ENCODE measurements at regions not wholly inside any gene's neighbourhood (a gene's known extent, or its start where the extent isn't known, plus 50 kb on each side); places are given as distances from the start of the nearest gene placed in this dataset.

- DNase-seq (ENCODE audit: low read depth in 2 of 2): no peak
These were observed 274.7 kb downstream of the NEDD1 start for GRCh38 chr12:97181571-97182265.

DNA sequence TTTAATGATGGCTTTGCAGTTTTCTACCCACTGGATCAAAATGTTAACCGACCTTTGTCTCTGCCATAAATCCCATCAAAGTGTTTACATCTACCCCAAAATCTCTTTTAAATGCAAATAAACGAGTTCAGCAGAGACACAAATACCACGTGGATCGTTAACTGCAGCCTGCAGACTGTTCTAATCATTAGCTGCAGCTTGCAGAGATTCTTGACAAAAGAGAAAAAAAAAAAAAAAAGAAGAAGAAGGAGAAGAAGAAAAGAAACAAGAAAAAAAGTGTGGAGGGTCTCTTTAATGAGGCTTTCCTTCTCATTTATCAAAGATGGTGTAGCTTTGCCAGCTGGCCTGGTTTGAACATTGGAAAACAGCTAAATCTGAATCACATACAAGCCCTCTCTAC is 275.7 kb downstream of the NEDD1 start:
- no peak for DNase-seq (ENCODE audit: low read depth in 2 of 2)

DNA sequence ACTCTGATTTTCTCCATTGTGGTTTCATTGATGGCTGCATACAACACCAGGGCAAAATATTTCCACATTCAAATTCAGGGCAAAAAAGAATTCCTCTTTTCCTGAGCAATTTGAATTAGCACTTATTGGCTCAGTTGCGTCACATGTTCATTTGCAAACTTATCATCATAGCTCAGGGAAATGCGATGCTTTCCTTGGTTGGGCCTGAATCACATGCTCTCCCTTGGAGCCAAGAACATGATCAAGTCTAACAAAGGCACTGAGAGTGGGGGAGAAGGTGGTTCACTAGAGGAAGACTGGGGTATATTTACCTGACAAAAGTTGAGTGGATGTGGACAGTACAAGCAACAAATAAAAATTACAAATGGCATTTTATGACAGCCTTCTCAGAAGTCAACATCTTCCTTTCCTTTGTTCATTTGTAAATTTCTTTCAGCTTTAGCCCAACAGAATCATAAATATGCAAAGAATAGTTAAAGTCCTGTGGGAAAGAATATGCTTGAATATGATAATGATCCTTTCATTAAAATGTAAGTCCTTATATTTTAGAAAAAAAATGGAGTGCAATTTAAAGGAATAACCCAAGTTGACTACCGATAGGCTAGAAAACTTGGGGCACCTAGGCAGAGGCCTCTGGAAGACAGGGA is 277.2 kb downstream of the NEDD1 start:
- no peak for DNase-seq (ENCODE audit: low read depth in 2 of 2)

GRCh38 chr12:97185567-97185966 is 277.0 kb upstream of the RMST start:
- no peak for DNase-seq (ENCODE audit: low read depth in 2 of 2)

DNA sequence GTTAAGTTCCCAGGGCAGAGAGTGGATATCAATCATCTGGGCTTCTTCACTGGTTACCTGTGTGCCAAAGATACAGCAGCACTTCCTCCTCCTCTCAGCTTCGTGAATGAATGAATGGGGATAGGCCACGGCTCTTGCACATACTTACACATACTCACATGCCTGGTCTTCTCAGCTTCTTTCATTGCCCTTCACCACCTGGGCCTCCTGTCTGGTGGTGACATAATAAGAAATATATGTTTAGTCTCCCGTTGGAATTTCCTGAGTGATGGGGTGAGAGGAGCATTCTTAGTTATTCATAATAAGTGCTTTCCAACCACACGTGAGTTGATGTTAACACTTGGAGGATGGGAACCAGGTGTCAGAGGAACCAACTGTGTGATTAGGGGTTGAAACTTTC is 268.1 kb upstream of the RMST start:
- no peak for DNase-seq (ENCODE audit: low read depth in 2 of 2)

DNA sequence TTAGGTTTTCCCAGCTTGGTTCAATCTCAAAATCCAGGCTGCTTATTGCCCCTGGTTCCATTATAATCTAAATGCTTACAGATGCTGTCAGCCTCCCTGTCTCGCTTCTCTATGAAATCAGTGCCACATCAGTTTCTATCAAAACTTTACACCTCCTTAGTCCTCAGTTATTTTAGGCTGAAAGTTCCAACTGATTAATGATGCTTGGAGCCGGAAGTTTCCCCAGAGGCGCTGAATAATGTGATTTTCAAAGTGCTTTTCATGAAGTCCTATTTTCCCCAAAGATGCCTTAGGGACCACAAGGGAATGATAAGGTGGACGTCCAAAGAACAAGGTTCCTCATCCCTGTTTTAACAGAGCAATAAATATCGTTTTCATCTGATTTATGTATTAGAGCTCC is 262.4 kb upstream of the RMST start:
- DNase-seq (ENCODE audit: low read depth in 2 of 2): no peak

- DNase-seq (ENCODE audit: low read depth in 2 of 2): no peak
These were observed 259.2 kb upstream of the RMST start for GRCh38 chr12:97203408-97203807.

- no peak for DNase-seq (ENCODE audit: low read depth in 2 of 2)
These were observed 252.6 kb upstream of the RMST start for GRCh38 chr12:97209997-97210396.

GRCh38 chr12:97211416-97211930 is 251.1 kb upstream of the RMST start:
- no peak for DNase-seq (ENCODE audit: low read depth in 2 of 2)

DNA sequence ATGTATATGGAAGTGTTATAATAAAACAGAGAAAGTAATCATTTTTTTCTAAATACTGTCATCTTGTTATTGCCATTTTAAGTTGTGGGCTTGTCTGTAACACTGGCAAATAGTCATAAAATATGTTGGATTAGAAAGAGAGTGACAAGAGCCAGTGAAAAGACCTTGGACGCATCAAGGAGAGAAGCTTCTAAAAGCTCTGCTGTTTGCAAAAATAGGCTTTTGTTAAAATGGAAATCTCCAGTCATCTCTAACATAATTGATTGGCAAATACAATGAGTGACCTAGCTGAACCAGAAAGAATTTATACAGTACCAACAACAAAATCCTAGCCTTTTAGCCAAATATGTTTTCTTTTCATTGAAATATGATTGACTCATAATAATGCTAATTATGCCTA is 245.8 kb upstream of the RMST start:
- DNase-seq (ENCODE audit: low read depth in 2 of 2): no peak

- no peak for DNase-seq (ENCODE audit: low read depth in 2 of 2)
These were observed 240.2 kb upstream of the RMST start for GRCh38 chr12:97222391-97222790.

GRCh38 chr12:97223419-97223818 is 239.2 kb upstream of the RMST start:
- DNase-seq (ENCODE audit: low read depth in 2 of 2): no peak

DNA sequence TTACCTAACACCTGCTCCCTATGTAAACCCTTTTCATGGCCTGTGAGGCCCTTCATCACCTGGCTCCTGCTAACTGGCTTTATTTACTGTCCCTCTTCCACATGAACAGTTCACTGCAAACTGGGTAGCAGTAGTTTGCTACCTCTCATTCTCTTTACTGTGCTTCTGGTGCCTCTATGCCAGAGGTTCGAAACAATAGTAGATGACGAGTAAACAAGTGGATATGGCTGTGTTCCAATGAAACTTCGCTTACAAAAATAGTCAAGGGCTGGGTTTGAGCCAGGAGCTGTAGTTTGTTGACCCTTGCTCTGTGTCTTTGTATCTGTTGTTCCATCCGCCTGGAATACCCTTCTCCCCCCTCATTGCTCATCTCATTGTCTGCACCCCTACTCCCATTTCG is 233.6 kb upstream of the RMST start:
- DNase-seq (ENCODE audit: low read depth in 2 of 2): no peak

DNA sequence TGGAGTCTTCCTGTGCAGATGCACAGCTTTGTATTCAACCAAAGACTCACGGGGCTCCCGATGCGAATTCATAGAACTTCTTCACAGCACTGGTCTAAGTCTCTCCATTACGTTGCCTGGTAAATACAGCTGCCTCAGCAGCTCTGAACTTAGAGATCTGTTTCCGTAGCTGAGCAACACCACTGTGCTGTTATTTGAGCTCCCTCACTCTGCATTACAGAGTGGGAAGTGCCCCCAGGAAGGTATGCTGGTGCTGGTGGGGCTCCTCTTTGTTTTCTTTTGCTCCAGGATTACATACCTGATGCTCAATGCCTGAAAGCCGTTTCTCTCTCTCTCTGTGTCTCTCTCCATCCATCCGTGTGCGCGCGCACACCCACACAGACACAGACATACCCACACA is 227.5 kb upstream of the RMST start:
- no peak for DNase-seq (ENCODE audit: low read depth in 2 of 2)

DNA sequence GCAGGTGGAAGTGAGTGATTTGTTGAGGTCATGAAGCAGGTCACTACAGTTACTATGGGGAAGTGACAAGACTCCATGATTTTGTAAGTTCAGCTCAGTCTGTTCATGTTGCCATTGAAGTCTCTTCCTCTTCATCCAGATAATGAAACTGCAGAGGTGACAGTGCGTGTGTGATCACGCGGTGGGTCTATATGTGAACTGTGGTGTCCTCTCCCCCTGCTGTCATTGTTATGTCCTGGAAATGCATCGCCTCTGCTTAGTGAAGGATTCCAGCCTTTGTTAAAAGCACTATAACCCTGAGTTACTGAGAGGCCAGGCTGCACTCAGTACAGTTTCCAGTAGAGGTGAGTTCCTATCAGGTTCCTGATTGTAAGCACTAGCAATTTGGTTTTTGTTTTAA is 216.2 kb upstream of the RMST start:
- DNase-seq (ENCODE audit: low read depth in 2 of 2): no peak

DNA sequence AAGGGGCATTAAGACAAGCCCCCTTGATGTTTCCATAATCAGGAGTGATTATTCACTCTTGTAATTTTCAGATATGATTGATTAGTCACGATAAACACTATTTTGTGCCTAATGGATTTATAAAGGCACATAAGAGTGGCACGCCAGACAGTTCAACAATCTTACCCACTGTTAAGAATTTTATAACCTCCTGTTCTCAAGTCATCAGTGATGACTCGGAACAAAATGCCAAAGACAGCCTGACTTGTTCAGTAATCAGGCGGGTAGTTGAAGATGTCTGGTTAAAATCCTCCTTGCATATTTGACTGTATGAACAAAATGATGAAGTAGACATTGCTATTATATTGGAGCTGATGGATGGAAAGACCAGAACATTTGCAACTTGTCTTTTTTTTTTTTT is 212.1 kb upstream of the RMST start:
- no peak for DNase-seq (ENCODE audit: low read depth in 2 of 2)

DNA sequence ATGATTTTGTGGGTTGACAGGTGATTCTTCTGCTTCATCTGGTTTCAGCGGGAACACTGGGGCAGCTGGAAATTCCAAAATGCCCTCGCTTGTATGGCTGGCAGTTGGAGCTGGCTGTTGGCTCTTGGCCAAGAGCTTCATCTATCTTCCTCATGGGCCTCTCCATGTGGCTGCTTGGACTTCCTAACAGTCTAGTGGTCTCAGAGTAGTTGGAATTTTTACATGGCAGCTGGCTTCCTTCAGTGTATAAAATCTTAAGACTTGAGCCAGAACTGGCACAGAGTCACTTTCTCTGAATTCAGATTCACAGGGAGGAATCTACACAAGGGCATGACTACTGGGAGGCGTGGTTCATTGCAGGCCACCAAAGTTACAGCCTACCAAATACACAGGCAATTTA is 204.9 kb upstream of the RMST start:
- DNase-seq (ENCODE audit: low read depth in 2 of 2): no peak

DNA sequence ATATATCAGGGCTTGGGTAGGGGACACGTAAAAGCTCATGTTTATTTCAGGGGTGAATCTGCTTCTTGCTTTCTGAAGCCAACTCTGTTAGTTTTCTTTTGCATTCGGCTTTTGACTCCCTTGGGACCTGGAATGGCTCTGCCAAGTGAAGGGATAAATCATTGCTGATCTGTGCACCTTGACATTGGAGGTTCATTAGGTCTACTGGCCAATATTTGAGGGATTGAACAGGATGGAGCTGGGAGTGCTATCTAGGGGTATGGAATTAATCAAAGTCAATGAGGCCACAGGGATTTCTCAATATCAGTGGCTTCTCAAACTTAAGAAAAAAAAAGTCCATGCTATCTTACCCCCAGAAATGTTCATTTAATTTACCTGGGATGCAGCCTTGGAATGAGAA is 203.5 kb upstream of the RMST start:
- DNase-seq (ENCODE audit: low read depth in 2 of 2): no peak

- no peak for DNase-seq (ENCODE audit: low read depth in 2 of 2)
These were observed 201.8 kb upstream of the RMST start for GRCh38 chr12:97260786-97261185.

GRCh38 chr12:97267166-97267565 is 195.4 kb upstream of the RMST start:
- no peak for DNase-seq (ENCODE audit: low read depth in 2 of 2)

DNA sequence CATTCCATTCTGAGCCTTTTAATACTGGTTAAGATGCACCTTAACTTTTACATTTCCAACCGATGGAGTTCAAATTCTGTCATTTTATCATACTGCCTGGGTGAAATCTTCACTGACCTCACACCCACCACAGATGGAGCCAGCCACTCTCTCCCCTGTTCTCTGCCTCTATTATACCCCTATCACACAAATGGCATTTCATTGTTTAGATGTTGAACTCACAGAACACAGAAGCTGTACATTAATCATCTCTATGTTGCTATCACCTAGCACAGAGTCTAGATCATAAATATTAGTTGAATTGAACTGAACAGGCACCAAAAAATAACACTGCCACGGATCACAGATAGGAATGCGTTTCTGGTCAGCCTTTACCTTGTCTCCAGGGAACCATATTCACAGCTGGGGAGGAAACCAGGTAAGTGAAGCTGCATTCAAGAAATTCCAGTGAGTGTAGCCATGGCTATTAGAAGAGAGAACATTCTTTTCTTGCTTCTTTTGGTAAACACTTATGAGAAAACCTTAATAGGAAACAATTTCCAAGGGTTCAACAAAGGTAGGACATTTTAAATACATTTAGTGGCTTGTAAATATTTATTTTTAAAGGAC is 194.9 kb upstream of the RMST start:
- DNase-seq (ENCODE audit: low read depth in 2 of 2): no peak

GRCh38 chr12:97272471-97272870 is 190.1 kb upstream of the RMST start:
- no peak for DNase-seq (ENCODE audit: low read depth in 2 of 2)

DNA sequence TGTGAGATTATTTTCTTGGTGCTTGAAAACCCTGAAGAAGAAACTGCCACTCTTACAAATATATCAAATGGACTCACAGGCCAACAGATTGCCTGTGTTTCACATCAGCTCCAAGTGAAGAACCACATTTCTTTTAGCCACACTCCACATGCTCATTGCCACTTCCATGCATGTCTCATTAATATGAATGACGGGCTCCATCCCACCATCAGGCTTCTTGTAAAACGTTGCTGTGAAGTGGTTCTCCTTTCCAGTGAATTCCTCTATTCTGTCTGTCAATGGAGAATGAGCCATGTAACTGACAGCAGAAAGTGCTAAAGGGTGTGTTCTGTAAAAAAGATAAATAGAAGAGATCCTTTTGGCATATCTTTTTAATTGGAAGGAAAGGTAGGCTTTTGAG is 188.2 kb upstream of the RMST start:
- no peak for DNase-seq (ENCODE audit: low read depth in 2 of 2)
